ENCODE measurements at regions not wholly inside any gene's neighbourhood (a gene's known extent, or its start where the extent isn't known, plus 50 kb on each side); places are given as distances from the start of the nearest gene placed in this dataset.

- no peak for DNase-seq (ENCODE audit: low read depth in 2 of 2)
Measured at GRCh38 chr16:51487880-51488279, 336.8 kb upstream of the SALL1 start.

GRCh38 chr16:51474414-51475091, 323.5 kb upstream of the SALL1 start:
- DNase-seq (ENCODE audit: low read depth in 2 of 2): no peak

DNA sequence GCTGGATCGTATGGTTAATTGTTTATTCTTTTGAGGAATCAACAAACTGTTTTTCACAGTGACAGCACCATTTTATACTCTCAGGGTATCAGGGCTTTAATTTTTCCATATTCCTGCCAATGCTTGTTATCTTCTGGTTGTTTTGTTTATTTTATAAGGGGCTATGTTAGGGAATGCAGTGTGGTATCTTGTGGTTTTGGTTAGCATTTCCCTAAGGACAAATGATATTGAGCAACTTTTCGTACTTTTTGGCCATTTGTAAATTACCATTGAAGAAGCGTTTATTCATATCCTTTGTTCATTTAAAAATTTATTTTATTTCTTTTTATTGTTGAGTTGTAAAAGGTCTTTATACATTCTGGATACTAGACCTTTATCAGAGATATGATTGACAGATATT, 322.0 kb upstream of the SALL1 start:
- DNase-seq (ENCODE audit: low read depth in 2 of 2): no peak

- no peak for DNase-seq (ENCODE audit: low read depth in 2 of 2)
Measured at GRCh38 chr16:51470492-51470891, 319.4 kb upstream of the SALL1 start.

DNA sequence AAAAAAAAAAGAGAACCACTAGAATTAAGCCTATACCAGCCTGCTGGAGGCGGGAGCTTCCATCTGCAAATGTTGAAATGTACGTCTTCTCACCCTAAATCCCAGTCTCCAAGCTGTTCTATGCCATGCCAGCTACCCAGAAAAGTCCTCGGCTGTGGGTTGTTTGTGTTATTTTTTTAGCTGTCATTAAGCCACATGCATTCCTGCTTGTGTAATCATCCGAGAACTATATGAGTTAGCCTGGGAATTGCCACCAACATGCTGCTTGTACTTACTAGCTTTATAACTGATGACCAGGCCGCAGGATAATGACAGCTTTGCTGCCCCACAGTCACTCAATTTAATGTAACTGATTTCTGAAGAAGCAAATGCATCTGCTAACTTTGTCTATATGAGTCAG, 313.9 kb upstream of the SALL1 start:
- DNase-seq (ENCODE audit: low read depth in 2 of 2): no peak

DNA sequence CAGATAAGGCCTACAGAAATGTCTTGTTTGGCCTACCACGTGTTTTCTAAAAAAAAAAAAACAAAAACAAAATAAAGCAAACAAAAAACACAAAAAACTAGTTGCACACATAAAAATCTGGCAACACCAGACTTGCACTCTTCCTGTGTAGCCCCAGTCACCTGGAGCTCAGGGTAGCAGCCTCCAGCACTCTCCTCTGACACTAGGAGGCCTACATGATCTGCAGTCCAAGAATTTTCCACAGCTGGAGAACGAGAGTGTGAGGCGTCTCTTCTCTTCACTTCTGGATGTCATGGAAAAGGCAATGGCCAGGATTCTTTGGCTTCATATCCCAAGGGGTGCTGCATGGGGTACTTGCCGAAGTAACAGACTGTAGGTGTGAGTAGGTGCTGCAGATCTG, 310.2 kb upstream of the SALL1 start:
- DNase-seq (ENCODE audit: low read depth in 2 of 2): no peak

DNA sequence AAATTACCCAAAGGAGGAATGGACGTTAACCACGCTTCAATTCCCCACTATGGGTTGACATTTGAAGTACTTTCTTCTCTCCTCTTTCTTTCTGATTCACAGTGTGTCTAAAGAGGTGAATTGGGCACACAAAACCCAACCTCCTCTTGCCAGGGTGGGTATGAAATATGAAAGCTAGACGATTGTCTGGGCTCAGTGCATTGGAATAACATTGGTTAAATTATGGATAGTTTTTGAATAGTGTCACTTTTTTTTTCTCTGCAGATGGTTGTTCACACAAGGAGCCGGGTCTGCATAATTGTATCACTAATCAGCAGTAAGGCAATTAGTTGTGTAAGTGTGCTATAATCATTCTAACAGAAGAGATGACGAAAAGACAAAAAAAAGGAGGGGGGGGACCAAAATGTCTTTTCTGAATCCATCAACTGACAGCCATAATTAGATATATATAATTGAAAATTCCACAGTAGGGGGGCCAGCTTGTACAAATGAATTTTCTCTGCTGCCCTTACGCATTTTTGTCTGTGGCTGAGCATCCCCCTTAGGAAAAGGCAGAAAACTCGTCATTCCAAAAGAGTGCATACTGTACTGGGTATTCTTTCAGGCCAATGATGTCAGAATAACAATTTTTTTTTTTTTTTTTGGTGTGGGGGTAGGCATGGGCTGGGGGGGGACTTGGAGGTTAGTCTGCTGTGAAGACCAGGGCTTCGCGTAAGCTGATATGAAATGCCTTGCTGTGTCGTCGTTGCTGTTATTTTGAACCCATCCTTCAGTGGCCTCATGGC, 307.5 kb upstream of the SALL1 start:
- DNase-seq (ENCODE audit: low read depth in 2 of 2): no peak

GRCh38 chr16:51457775-51458174, 306.7 kb upstream of the SALL1 start:
- no peak for DNase-seq (ENCODE audit: low read depth in 2 of 2)

DNA sequence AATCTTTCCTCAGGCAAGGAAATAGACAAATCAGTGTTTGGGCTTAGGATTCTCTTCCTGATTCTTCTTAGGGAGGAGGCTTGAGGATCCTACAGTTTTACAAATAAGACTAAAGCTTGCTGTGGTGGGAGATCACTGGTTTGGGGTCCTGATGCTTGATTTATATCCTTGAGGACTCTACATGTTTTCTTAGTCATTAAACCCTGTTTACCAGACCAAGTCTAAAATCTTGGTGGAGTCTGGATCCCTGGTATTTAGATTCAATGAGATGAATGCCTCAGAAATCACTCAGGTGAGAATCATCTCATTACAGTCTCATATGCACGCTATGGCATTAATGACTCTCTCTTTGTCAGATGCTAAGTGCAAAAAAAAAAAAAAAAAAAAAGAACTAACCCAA, 304.3 kb upstream of the SALL1 start:
- no peak for DNase-seq (ENCODE audit: low read depth in 2 of 2)

DNA sequence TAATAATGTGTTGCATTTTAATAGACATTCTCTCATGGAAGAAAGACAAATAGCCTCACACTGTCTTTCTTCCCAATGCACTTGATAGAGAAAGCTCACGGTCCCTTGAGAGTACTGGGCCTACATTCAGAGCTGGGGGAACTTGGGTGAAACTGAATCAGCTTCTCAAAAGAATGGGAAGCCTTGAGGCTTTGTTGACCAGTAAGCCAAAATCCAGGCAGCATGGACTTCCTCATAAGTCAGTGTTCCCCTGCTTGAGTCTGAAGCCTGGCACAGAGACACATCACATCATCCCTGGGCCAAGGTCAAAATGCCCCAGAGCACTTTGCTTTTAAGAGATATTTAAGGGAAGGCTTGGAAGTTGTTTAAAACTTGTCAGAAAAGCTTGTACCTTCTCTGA, 302.2 kb upstream of the SALL1 start:
- DNase-seq (ENCODE audit: low read depth in 2 of 2): no peak

- DNase-seq (ENCODE audit: low read depth in 2 of 2): no peak
Measured at GRCh38 chr16:51450909-51451308, 299.8 kb upstream of the SALL1 start.

GRCh38 chr16:51450376-51450775, 299.3 kb upstream of the SALL1 start:
- no peak for DNase-seq (ENCODE audit: low read depth in 2 of 2)

GRCh38 chr16:51449441-51449840, 298.4 kb upstream of the SALL1 start:
- DNase-seq (ENCODE audit: low read depth in 2 of 2): no peak

DNA sequence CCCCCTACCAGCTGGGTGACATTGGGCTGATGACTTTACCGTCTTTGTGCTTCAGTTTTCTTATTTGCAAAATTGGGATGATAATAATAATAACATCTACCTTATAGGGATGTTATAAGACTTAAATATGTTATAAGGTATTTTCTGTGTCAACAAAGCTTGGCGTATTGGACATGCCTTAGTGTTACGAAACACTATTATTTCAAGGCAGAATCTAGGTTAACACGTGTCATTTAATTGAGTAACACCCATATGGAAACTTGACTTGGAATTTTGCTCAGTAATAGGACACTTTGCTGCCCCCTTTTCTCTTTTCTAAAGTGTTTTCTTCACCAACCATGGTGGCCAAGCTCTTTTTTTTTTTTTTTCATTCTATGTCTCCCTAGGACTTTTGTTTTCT, 294.2 kb upstream of the SALL1 start:
- no peak for DNase-seq (ENCODE audit: low read depth in 2 of 2)

GRCh38 chr16:51443934-51444333, 292.9 kb upstream of the SALL1 start:
- DNase-seq (ENCODE audit: low read depth in 2 of 2): no peak

GRCh38 chr16:51442141-51442870, 291.2 kb upstream of the SALL1 start:
- no peak for DNase-seq (ENCODE audit: low read depth in 2 of 2)

DNA sequence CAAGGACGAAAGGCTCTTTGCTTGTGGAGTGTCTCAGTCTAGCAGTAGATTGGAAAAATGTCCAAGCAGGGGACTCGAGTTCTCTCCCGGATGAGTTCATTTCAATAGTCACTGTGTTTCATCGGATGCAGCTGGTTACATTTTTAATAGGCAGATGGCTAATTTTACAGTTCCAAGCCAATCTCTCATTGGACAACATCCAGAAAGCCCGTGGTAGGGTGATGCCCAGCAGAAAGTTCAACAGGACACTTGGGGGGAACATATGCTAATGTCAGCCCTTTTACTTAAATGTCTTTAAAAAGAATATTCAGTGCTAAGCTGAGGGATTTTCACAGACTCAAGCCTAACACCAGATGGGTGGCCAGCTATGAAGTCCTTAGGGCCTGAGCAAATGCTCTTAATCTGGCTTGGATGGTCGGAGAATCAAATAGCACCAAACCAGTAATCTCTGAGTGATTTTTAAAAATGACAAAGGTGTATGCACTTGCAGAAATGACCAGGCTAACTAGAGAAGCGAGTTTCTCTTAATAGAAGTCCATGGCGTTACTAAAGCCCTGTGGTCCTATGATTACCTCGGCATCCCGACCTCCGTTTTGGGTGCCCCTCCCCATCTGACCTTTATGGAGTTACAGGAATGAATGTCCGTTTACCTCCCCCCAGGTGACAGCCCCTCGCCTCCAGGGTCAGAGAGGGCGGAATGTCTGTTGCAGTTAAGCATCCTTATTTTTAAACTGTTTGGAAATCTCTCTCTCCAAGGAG, 289.2 kb upstream of the SALL1 start:
- DNase-seq (ENCODE audit: low read depth in 2 of 2): no peak

- DNase-seq (ENCODE audit: low read depth in 2 of 2): no peak
Measured at GRCh38 chr16:51439271-51439670, 288.2 kb upstream of the SALL1 start.

GRCh38 chr16:51436742-51437141, 285.7 kb upstream of the SALL1 start:
- DNase-seq (ENCODE audit: low read depth in 2 of 2): no peak

- DNase-seq (ENCODE audit: low read depth in 2 of 2): no peak
Measured at GRCh38 chr16:51434567-51435198, 283.6 kb upstream of the SALL1 start.

DNA sequence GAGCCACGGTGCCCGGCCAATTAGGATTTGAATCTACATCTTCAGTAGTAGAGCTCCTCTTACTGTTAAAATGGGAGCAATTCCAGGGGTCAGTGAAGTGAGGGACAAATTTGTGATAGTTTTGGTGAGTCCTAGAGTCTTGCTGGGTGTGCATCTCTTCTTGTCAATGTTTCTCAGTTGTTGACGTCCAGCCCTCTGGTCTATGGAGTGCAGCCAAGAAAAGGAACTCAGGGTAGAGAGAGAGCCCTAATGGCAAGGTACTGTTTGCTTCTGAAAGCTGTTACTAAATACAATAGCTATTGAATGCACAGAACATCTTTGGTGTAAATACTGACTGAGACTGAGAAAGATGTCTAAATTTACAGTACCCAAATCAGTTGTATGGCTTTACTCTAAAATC, 282.5 kb upstream of the SALL1 start:
- DNase-seq (ENCODE audit: low read depth in 2 of 2): no peak
